Midbrain (tissue), 1 donor: ENCODE measurements at regions not wholly inside any gene's neighbourhood (a gene's known extent, or its start where the extent isn't known, plus 50 kb on each side); places are given as distances from the start of the nearest gene placed in this dataset.
"Not testable (repeated sequence)": the region's sequence is repeated elsewhere in the genome, so short reads cannot be mapped to it uniquely, and the experiment has no call there.

Experiments
- DNase-seq: peaks from one replicate; lab custom pipeline; 2025; lab: John Stamatoyannopoulos, UW

DNA sequence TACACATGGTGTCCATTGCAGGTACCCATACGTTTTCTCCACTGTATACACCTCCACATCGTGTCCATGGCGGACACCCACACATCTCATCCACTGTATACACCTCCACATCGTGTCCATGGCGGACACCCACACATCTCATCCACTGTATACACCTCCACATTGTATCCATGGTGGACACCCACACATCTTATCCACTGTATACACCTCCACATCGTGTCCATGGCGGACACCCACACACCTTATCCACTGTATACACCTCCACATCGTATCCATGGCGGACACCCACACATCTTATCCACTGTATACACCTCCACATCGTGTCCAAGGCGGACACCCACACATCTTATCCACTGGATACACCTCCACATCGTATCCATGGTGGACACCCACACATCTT is 50.4 kb upstream of the TTC34 start:
- not testable (repeated sequence) for DNase-seq

DNA sequence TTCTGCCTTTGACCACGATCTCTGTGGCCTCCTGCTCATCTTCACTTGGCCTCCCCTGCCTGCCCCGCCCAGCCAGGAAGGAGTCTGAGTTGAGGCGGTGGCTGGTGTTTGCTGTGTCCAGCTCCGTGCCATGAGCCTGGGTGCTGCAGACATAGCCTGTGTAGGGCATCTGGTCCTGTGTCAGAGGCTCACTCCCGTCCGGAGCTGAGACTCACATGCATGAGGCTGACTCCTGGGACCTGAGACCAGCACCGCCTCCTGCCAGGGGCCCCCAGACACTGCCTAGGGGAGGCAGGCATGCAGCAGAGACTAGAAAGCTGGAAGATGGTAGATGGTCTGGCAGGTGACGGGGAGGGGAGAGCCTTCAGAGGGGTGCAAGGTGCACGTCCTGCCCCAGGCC is 52.2 kb upstream of the TTC34 start:
- DNase-seq, result no peak

DNA sequence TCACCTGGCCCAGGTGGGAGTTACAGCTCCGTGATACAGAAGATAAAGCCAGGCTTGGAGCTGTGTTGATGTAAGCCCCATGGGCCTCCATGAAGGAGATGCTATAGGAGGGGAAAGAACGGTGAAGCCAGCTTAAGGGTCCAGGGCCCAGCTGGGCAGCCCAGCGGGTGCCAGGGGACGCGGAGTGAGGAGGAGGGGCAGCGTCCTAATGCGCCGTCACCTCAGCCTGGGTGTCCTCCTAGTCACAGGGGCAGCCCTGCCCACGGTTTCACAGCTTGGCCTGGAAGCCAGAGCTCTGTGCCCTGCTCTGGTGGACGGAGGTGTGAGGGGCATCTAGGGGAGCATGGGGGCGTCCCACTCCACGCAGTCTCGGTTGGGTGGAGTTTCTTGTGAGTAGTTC is 52.7 kb upstream of the TTC34 start:
- DNase-seq, result no peak

DNA sequence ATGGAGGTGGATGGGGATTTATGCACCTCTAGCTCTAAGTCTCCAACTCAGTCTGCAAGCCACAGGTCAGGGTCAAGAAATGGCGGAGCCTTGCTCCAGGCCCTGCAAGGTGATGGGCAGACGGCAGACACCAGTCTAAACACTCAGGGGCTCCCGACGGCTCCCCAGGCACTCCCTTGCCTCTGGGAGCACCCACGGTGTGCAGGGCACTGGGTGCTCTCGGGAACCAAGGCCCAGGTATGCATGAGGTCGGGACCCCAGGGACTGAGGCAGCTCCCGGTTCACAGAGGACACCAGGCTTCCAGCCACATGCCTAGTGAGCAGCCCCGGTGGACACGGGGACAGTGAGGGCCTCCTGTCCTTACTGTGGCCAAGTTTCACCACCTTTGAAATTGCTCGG is 53.1 kb upstream of the TTC34 start:
- DNase-seq, result no peak

DNA sequence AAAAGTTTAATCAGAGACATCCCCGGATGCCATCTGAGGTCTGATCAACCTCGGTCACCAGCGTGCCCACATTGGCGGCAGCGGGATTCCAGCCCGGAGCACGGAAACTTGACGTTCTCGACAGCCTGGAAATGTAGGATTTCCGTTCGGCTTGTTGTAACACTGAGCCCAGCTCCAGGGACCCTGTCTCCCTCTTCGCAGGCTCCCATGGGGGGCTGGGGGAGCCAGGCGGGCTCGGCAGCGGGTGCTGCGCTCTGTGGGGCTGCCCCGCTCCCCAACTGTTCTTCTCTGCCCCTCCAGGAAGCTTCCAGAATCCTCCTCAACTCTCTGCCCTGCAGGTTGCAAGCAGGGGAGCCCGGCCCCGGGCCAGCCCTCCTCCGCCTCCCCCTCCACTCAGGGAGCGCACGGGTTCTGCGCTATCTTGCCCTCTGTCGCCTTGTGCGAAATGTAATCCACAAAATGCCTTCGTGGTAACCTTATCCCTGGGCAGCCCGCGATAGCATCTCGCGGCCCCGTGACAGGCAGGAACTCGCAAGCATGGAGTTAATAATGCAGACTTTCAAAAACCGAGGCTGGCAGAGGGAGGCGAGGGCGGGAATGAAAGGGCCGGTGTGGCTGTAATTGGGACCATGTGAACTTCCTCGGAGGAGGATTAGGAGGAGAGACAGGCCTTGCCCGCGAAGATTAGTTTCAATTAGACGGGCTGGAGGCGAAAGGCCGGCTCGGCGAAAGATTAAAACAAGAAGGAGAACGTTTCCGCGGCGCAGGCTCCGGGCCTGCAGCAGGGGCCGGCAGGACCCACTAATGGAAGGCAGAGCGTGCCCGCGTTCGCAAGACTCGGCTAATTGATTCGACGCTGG is 53.9 kb upstream of the TTC34 start:
- DNase-seq, result no peak

DNA sequence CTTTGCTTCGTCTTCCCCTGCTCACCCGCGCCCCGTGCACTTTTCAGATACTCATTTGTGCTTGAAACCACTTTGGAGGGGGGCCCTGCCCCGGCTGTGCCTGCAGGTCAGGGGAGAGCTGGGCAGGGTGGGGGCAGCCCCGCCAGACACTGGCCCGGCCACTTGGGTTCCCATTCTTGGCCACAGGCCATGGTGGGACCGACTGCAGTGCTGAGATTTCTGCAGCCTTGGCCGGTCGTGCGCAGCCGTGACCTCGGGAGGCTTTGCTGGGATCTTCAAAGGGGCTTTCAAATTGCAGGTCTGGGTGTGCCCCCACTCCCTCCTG is 54.5 kb upstream of the TTC34 start:
- DNase-seq, result no peak

DNA sequence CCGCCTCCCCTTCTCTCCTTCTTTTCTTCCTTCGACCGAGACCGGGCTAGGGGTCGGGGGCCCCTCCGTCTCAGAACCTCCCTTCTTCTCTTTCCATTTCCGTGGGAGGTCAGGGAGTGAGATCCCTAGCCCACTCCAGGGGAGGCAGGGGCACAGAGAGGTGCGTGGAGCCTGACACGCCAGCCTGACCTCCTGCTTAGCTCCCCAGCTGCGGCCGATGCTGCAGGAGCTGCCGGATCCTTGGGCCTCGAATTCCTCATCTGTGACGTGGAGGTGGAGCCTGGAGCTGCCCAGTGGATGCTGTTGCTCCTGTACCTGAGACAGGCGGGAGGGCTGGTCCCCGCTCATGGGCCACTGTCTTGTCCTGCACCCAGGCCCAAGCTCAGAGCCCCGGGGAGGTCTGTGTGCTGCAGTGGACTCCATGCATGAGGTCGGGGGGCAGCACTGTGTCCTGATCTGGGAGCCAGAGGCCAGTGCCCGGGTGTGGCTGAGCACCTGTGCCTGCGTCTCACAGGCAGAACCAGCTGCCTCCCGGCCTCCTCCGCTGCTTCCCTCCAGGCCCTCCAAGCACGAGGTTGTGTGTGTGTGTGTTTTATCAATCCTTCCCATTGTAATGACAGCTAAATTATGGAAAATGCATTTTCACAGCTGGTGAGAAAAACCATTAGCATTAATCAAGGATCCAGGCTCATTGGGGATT is 55.3 kb upstream of the TTC34 start:
- DNase-seq, result no peak

DNA sequence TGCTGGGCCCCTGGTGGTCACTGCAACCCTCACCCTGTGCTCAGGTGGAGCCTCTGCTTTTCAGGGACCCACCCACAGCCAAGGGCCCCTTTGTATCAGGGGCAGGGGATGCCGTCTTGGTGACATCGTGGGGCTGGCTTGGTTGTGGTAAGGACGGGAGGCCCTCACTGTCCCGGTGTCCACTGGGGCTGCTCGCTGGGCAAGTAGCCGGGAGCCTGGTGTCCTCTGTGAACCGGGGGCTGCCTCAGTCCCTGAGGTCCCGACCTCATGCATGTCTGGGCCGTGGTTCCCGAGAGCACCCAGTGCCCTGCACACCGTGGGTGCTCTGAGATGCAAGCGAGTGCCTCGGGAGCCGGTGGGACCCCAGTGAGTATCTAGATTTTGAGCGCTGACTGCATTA is 56.0 kb upstream of the TTC34 start:
- DNase-seq, result no peak

DNA sequence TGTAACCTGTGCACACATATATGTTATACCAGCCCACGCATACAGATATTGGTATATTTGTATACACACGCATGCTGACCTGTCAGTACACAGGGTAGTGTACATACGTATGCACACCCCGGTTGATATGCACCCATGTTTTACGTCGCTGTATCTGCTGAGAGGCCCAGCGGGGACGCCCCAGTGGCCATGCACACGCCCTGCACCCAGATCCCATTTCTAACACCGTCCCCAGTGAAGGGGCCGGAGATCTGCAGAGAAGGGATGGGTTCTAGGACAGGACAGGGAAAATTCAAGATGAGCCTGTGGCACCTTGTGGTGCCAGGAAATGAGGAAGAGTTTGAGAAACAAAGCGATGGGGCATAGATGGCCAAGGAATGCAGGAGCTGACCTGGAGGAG is 57.2 kb upstream of the TTC34 start:
- DNase-seq, result no peak

DNA sequence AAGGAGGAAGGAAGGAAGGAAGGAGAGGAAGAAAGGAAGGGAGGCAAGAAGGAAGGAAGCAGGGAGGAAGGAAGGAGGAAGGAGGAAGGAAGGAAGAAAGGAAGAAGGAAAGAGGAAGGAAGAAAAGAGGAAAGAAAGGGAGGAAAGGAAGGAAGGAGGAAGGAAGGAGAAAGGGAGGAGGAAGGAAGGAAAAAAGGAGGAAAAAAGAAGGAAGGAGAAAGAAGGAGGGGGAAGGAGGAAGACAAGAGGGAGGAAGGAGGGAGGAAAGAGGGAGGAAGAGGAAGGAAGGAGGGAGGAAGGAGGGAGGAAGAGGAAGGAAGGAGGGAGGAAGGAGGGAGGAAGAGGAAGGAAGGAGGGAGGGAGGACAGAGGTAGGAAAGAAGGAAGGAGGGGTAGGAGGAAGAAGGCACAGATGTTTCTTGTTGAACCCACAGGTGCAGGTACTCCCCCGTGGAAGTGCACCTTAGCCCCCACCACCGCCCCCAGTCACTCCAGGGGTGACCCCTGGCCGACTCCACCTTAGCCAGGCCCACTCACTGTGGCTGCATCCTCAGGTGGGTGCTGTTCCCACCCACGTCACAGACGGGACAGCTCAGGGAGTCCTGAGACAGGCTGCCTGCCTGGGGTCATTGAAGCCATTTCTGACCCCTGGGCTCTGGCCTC is 57.9 kb upstream of the TTC34 start:
- no peak for DNase-seq

DNA sequence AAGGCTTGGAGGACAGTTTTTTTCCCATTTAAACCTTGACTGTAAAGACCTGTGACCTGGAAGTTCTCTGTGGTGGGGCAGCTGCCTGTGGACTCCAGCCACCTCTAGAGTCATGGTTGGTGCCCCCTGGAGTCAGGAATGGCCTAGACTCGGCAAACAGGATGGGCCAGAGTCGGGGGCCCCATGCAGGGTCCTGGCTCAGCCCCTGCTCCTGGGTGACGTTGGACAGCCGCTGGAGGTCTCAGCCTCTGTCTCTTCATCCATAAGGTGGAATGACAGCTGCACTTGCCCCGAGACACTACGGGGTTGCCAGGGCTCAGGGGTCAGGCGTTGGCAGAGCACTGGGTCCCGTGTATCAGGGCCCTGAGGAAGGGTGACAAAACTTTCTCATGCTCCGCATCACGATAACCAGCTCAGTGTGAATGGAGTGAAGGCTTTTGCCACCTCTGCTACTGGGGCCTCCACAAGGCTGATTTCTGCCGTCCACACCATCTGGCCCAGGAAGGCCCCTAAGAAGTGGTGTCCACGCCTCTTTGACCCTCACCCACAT is 58.5 kb upstream of the TTC34 start:
- no peak for DNase-seq

DNA sequence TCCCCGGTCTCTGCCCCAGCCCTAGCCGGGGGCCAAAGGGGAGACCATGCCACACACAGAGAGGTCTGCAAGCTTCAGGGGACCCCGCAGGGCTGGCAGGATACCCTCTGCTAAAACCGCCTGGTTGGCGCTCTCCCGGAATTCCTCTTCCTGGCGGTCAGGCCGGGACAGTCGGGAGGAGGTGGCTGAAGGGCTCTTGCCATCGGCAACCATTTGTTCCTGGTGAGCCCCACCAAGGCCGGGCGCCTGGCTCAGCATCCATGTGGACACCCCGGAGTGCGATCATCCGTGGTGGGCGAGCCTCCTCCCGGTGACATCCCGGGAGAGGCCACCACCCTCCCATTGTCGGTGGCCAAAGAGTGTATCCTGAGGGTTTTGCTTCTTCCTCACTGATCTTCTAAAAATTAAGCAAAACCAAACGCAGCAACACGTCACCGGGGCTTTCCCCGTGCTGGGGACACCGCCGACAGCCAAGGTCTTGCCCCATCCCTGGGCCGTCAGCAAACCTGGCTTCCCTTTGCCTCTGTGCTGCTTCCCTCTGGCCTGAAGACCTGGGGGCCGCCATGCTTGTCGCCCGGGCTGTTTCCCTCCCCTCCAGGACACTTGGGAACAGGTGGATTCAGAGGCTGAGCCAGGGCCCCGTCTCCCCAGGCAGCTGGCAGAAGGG is 59.1 kb upstream of the TTC34 start:
- no peak for DNase-seq

DNA sequence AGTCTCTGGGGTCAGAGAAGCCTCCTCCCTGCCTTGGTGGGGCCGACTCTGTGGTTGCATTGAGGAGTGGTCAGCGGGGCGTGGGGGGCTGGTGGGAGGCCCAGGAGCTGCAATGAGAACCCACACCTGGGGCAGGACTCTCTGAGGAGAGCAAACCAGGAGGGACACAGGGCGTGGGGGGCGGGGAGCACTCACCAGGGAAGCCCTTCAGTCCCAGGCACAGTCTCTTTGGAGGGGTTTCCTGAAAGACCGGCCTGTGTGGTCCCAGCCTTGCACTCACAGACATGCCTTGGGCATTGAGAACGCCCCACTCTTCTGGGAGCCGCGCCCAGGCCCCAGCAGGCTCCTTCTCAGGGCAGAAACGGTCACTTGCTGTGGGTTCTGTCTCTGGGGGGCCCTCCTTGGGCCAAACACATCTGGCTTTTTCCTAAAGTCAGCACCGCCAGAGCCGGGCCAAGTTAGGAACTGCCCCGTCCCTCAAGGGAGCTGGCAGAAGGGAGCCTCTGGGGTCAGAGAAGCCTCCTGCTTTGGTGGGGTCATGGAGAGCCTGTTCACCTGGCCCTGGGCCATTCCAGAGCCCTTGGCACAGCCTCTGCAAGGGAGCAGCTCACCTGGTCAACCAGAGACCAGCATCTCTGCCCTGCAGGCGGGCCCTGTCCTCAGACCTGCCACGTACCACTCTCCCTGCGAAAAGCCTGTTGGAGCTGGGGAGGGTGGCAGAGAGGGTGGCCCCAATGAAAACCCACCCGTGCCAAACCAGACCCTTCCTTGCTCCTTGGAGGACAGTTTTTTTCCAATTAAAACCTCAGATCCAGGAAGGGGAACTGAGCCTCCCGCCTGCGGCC is 59.9 kb upstream of the TTC34 start:
- DNase-seq, result no peak

DNA sequence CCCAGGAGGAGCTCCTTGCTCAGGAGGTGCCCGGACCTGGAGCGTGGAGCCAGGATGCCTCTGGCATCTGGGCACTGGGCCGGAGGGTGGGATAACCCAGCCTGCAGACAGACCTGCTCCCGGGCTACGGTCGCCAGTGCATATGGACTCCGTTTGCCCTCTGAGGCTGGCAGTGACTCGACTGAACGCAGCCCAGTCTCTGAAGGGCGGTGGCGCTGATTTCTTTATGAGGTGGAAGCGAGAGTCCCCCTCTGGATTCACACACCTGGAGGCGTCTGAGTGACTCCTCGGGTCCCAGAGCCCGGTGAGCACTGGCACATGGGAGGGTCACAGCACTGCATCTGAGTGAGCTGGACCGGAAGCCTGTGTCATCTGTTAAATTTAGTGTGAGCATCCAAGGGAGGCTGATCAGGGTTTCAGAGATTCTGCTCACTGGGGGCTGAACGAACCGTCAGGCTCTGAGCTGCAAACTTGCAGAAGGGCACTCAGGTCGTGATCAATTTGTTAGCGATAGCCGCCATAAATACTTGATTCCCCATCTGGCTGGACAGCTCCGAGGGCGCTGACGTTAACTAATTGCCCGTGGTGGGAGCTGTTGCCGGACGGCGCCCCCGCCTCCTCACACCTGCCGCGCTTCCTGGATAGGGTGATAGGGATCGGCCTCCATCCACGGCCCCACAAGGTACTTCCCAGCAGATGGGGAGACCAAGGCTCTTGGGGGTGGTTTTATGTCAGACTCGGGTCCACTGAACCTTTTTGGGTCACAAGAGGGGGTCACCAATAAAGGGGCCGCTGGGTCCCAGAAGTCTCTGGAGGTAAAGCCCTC is 60.7 kb upstream of the TTC34 start:
- DNase-seq, result no peak

DNA sequence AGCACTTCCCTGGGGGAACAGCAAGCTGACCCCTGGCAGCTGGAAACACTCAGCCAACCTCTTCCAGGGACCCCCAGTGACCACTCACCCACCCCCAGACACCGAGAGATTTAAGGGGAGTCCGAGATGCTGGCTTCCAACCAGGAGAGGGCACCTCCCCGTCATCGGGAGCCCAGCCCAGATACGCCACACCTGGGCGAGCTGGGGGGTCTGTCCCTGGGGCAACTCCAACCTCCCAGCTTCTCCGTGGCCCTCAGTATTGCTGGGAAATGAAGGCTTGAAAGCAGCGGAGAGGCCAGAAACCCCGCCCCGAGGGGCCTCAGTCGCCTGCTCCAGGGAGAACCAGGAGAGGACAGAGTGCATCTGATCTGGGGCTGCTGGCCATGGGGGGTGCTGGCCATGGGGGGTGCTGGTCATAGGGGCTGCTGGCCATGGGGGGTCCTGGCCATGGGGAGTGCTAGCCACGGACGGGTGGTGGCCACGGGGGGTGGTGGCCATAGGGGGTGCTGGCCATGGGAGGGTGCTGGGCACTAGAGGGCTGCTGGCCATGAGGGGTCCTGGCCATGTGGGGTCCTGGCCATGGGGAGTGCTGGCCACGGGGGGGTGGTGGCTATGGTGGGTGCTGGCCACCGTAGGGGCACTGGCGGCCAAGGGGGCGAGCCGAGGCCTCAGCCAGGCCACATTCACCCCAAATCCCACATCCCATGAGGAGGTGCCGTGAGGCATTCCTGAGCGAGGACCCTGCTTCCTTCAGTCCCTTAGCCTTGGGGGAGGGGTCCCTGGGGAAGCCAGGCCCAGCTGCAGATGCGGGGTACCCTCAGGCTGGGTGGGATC is 61.5 kb upstream of the TTC34 start:
- no peak for DNase-seq

DNA sequence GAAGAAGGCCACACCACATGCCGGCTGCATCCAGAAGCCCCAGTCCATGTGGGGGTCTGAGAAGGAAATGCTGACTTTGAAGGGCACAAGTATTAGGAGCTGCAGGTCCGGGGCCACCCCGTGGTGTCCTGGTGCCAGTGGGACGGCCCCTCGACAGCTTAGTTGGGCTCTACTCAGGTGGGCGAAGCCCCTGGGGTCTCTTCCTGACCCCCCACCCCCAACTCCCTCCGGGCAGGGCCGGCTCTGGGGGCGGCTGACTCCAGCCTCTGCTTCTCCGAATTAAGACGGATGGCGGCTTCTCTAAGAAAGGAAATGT is 62.1 kb upstream of the TTC34 start:
- DNase-seq, result no peak

DNA sequence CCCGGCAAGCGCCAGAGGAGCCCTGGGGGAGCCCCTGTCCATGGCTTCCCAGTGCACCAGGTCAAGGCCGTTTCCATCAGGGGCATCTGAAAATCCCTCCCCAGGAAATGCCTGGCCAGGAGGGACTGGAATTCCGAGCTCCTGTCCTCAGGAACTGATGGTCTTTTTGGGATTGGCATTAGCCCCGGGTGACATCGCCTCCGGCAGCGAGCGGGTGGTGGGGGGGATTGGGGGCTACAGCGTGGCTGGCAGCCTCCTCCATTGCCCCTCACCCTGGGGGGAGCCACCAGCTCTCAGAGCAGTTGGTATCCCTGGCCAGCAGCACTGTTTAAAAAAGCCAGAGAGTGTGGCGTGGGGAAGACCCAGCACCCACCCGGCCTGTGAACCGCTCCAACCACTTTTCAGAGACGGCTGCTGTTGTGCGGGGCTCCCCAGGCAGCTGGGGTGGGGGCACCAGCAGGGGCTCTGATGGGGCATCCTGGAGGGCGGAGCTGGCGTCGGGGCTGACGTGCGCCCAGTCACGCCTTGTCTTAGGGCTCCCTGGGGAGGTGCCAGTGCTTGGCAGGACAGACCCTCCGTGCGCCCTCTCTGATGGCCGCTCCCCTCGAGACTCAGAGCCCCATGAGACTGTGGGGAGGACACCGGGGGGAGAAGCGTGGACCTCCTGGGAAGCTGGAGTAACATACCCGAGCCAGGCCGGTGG is 62.9 kb upstream of the TTC34 start:
- no peak for DNase-seq

DNA sequence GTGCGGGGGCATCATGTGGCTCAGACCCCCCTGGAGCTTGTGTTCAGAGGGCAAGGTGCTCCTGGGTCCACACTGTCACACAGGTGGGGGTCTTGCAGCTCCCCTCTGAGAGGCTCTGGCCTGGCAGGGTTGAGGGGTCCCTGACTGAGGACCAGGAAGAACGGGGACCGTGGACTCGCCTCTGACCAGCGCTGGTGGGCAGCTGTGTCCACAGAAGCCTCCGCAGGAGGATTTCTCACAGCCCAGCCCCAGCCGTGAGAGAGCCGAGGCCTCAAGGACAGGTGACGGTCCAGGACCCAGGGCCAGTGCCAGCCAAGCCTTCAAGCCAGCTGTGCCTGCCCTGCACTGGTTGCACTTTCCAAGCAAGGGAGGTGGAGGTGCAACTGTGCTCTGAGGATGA is 63.5 kb upstream of the TTC34 start:
- DNase-seq, result no peak
